Upper lobe of right lung (tissue), 1 donor: ENCODE measurements at regions not wholly inside any gene's neighbourhood (a gene's known extent, or its start where the extent isn't known, plus 50 kb on each side); places are given as distances from the start of the nearest gene placed in this dataset.

Experiments used
- ATAC-seq: fragments of 200-7000 bp; cut with Tn5 transposase; one replicate; pipeline ENCODE4 v1.9.1; 2020; ENCODE audit warnings: mild to moderate bottlenecking, moderate library complexity
- DNase-seq: peaks from one replicate; pipeline ENCODE4 v3.0.0-alpha.2; 2020
- H3K27ac ChIP-seq: fragments of 200-600 bp; one replicate; pipeline ENCODE4 v1.8.0; 2022
- H3K27me3 ChIP-seq: fragments of 200-600 bp; one replicate; pipeline ENCODE4 v1.8.0; 2022; ENCODE audit warnings: mild to moderate bottlenecking
- H3K36me3 ChIP-seq: fragments of 200-600 bp; one replicate; pipeline ENCODE4 v1.8.0; 2022
- H3K4me1 ChIP-seq: fragments of 200-600 bp; one replicate; pipeline ENCODE4 v1.8.0; 2022
- H3K4me3 ChIP-seq: fragments of 200-600 bp; one replicate; pipeline ENCODE4 v1.8.0; 2022; ENCODE audit warnings: mild to moderate bottlenecking
- H3K9me3 ChIP-seq: fragments of 200-600 bp; one replicate; pipeline ENCODE4 v1.8.0; 2022
- CTCF ChIP-seq: fragments of 200-600 bp; IDR thresholded peaks from one replicate; pipeline ENCODE4 v1.8.0; 2022; ENCODE audit warnings: antibody characterized with exemption
- intact Hi-C: fragments of 100-400 bp; cut with DNase I; formaldehyde crosslinking; loops from one replicate; pipeline ENCODE4 v1.11.0; 2022
- donor health status: DM: no; HTN: yes; CAD: no; lungs with severe emphysema.

- TF ChIP-seq CTCF: no peak
- no peak for ATAC-seq
- H3K36me3 ChIP-seq: no peaks in the 10 kb centered on the region
- intact Hi-C loops: no loop called here
- no peaks in the 10 kb centered on the region for H3K9me3 ChIP-seq
- H3K4me1 ChIP-seq: no peaks in the 10 kb centered on the region
- H3K27ac ChIP-seq: no peak overlapping the region
- H3K27me3 ChIP-seq: no peaks in the 10 kb centered on the region
- DNase-seq: no peak
- no peak overlapping the region for H3K4me3 ChIP-seq
Measured at GRCh38 chr5:175354964-175355363, 89.0 kb downstream of the DRD1 start.

GRCh38 chr5:175353926-175354325 lies 90.1 kb downstream of the DRD1 start:
- no peak for TF ChIP-seq CTCF
- no peak for ATAC-seq
- no peak for DNase-seq
- Histone ChIP-seq H3K36me3 (no peaks in the 10 kb centered on the region), H3K27ac (no peak overlapping the region), H3K27me3 (no peaks in the 10 kb centered on the region), H3K4me1 (no peaks in the 10 kb centered on the region), H3K9me3 (no peaks in the 10 kb centered on the region), H3K4me3 (no peak overlapping the region)
- intact Hi-C loops: no loop called here

- Histone ChIP-seq H3K27ac (no peak overlapping the region), H3K4me3 (no peak overlapping the region), H3K4me1 (no peaks in the 10 kb centered on the region), H3K36me3 (no peaks in the 10 kb centered on the region), H3K27me3 (no peaks in the 10 kb centered on the region), H3K9me3 (no peaks in the 10 kb centered on the region)
- intact Hi-C loops: no loop called here
- TF ChIP-seq CTCF: no peak
- DNase-seq (no peak), ATAC-seq (no peak)
Measured at GRCh38 chr5:175351897-175352590, 91.9 kb downstream of the DRD1 start.

- no peaks in the 10 kb centered on the region for H3K27me3 ChIP-seq
- no peak overlapping the region for H3K4me3 ChIP-seq
- intact Hi-C loops: no loop called here
- H3K27ac ChIP-seq: no peak overlapping the region
- H3K9me3 ChIP-seq: no peaks in the 10 kb centered on the region
- TF ChIP-seq CTCF: no peak
- no peaks in the 10 kb centered on the region for H3K36me3 ChIP-seq
- ATAC-seq: no peak
- DNase-seq: no peak
- H3K4me1 ChIP-seq: no peaks in the 10 kb centered on the region
Measured at GRCh38 chr5:175351126-175351525, 92.9 kb downstream of the DRD1 start.

GRCh38 chr5:175347931-175348330 lies 96.1 kb downstream of the DRD1 start:
- DNase-seq (no peak), ATAC-seq (no peak)
- no peaks in the 10 kb centered on the region for H3K27me3 ChIP-seq
- no peaks in the 10 kb centered on the region for H3K36me3 ChIP-seq
- no peaks in the 10 kb centered on the region for H3K4me1 ChIP-seq
- TF ChIP-seq CTCF: no peak
- H3K9me3 ChIP-seq: no peaks in the 10 kb centered on the region
- intact Hi-C loops: no loop called here
- no peak overlapping the region for H3K27ac ChIP-seq
- no peak overlapping the region for H3K4me3 ChIP-seq

- Histone ChIP-seq H3K36me3 (no peaks in the 10 kb centered on the region), H3K9me3 (no peaks in the 10 kb centered on the region), H3K4me3 (no peak overlapping the region), H3K27ac (no peak overlapping the region), H3K27me3 (no peaks in the 10 kb centered on the region), H3K4me1 (no peaks in the 10 kb centered on the region)
- ATAC-seq: no peak
- DNase-seq: no peak
- no peak for TF ChIP-seq CTCF
- intact Hi-C loops: no loop called here
Measured at GRCh38 chr5:175347027-175347426, 97.0 kb downstream of the DRD1 start.
